Parathyroid adenoma (tissue), 2 donors: ENCODE measurements at regions not wholly inside any gene's neighbourhood (a gene's known extent, or its start where the extent isn't known, plus 50 kb on each side); places are given as distances from the start of the nearest gene placed in this dataset.

Source experiments
- H2AFZ ChIP-seq: fragments of 300-600 bp; sonication (generic); one replicate; pipeline ENCODE4 v1.7.0; 2017; ENCODE audit warnings: antibody characterized with exemption, mild to moderate bottlenecking
- H3K27ac ChIP-seq: fragments of 300-600 bp; sonication (generic); one replicate; pipeline ENCODE4 v1.7.0; 2017
- H3K27me3 ChIP-seq: fragments of 300-600 bp; sonication (generic); one replicate; pipeline ENCODE4 v1.7.0; 2017; ENCODE audit warnings: low read length; ENCODE audit not compliant: control insufficient read depth, insufficient read depth
- H3K36me3 ChIP-seq: fragments of 300-600 bp; sonication (generic); one replicate; pipeline ENCODE4 v1.7.0; 2017; ENCODE audit warnings: low read length; ENCODE audit not compliant: control insufficient read depth, insufficient read depth
- H3K4me1 ChIP-seq: fragments of 300-600 bp; sonication (generic); one replicate; pipeline ENCODE4 v1.7.0; 2017; ENCODE audit warnings: control low read depth
- H3K4me2 ChIP-seq: fragments of 300-600 bp; sonication (generic); one replicate; pipeline ENCODE4 v1.7.0; 2017; ENCODE audit warnings: low read length
- H3K4me3 ChIP-seq: fragments of 300-600 bp; sonication (generic); one replicate; pipeline ENCODE4 v1.7.0; 2017; ENCODE audit warnings: low read depth, low read length
- H3K79me2 ChIP-seq: fragments of 300-600 bp; sonication (generic); one replicate; pipeline ENCODE4 v1.7.0; 2017; ENCODE audit warnings: control low read depth
- H3K9ac ChIP-seq: fragments of 300-600 bp; sonication (generic); one replicate; pipeline ENCODE4 v1.7.0; 2017; ENCODE audit warnings: mild to moderate bottlenecking
- H3K9me3 ChIP-seq: fragments of 300-600 bp; sonication (generic); one replicate; pipeline ENCODE4 v1.7.0; 2017; ENCODE audit warnings: low read length; ENCODE audit not compliant: control insufficient read depth
- CTCF ChIP-seq: fragments of 300-600 bp; sonication (generic); IDR thresholded peaks from one replicate; pipeline ENCODE4 v1.7.0; 2017; ENCODE audit warnings: antibody characterized with exemption, mild to moderate bottlenecking
- donor health status: primary hyperparathyroidism.

DNA sequence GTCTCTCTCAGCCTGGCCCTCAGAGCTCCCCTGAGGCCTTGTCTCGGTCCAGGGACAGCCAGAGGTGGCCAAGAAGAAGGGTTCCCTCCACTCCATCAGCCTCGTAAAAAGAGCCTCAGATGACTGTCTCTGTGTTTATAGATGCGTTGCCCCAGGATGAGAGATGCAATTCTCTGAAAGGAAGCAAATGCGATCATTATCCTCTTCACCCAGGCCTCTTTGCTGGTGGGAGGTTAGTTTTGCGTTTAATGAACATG, 90.4 kb downstream of the YTHDF1 start:
- Histone ChIP-seq H2AFZ (no peak overlapping the region), H3K36me3 (no peaks in the 10 kb centered on the region), H3K27me3 (no peaks in the 10 kb centered on the region), H3K27ac (no peak overlapping the region), H3K4me2 (no peak overlapping the region), H3K4me3 (no peak overlapping the region), H3K9ac (no peak overlapping the region), H3K79me2 (no peaks in the 10 kb centered on the region), H3K4me1 (no peaks in the 10 kb centered on the region), H3K9me3 (no peaks in the 10 kb centered on the region)
- TF ChIP-seq CTCF: no peak

GRCh38 chr20:63124782-63125580, 91.0 kb downstream of the YTHDF1 start:
- no peak for TF ChIP-seq CTCF
- H3K27me3 ChIP-seq: no peaks in the 10 kb centered on the region
- H3K4me2 ChIP-seq: no peak overlapping the region
- H3K36me3 ChIP-seq: no peaks in the 10 kb centered on the region
- no peaks in the 10 kb centered on the region for H3K79me2 ChIP-seq
- H3K27ac ChIP-seq: no peak overlapping the region
- H3K9ac ChIP-seq: no peak overlapping the region
- H3K9me3 ChIP-seq: no peaks in the 10 kb centered on the region
- no peak overlapping the region for H2AFZ ChIP-seq
- H3K4me3 ChIP-seq: no peak overlapping the region
- H3K4me1 ChIP-seq: no peaks in the 10 kb centered on the region

DNA sequence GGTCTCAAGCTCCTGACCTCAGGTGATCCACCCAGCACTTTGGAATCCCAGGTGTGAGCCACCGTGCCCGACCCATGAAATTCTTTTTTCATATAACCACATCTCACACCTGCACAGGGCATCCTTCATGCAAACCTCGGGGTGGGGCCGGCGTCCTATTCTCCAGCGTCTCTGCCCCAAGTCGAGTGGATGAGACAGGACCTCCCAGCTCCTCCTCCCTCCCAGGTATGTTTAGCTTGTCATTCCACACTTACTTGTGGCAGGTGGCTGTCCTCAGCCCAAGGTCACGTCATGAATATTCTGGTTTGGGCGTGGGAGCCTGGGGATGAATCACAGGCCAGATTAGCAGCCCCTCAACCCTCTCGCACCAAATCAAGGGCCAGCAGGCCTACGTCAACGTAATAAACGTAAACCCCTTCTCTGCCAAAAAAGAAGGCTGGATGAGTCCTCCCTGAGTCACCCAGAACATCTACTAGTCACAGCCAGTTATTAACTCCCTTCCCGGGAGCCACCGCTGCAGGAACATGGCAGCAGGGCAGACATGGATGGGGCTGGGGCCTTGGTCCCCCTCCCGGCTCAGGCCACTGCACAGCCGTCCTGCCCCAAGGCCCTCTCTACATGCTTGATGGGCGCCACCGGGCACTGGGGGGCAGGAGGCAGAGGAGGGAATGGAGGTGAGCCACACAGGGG, 91.7 kb downstream of the YTHDF1 start:
- no peaks in the 10 kb centered on the region for H3K9me3 ChIP-seq
- H3K36me3 ChIP-seq: no peaks in the 10 kb centered on the region
- H3K27me3 ChIP-seq: no peaks in the 10 kb centered on the region
- H3K4me1 ChIP-seq: no peaks in the 10 kb centered on the region
- H3K9ac ChIP-seq: no peak overlapping the region
- no peak overlapping the region for H3K4me2 ChIP-seq
- no peak overlapping the region for H2AFZ ChIP-seq
- no peak overlapping the region for H3K27ac ChIP-seq
- no peak overlapping the region for H3K4me3 ChIP-seq
- TF ChIP-seq CTCF: no peak
- no peaks in the 10 kb centered on the region for H3K79me2 ChIP-seq

- Histone ChIP-seq H2AFZ (no peak overlapping the region), H3K36me3 (no peaks in the 10 kb centered on the region), H3K4me3 (no peak overlapping the region), H3K9me3 (no peaks in the 10 kb centered on the region), H3K4me1 (no peaks in the 10 kb centered on the region), H3K79me2 (no peaks in the 10 kb centered on the region), H3K4me2 (no peak overlapping the region), H3K27ac (no peak overlapping the region), H3K9ac (no peak overlapping the region), H3K27me3 (no peaks in the 10 kb centered on the region)
- no peak for TF ChIP-seq CTCF
Observed at GRCh38 chr20:63123331-63123741, 92.6 kb downstream of the YTHDF1 start.

DNA sequence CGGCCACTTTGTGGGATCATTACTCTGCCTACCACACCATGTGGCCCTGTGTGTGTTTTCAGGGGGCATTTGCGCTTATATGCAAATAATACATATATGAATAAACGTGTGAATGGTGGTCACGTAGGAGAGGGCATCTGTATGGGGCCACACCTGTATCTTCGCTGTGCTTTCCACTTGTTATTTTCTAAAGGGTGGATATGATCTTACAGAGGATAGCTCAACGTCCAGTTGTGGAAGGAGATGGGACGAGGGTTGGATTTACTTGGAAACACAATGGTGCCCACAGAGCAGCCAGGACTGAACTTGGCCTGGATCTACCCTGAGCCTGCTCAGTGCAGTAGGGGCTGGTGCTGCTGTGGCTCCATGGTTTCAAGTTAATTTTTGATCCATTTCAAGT, 93.3 kb downstream of the YTHDF1 start:
- Histone ChIP-seq H3K27ac (no peak overlapping the region), H3K79me2 (no peaks in the 10 kb centered on the region), H3K9ac (no peak overlapping the region), H2AFZ (no peak overlapping the region), H3K36me3 (no peaks in the 10 kb centered on the region), H3K4me3 (no peak overlapping the region), H3K27me3 (no peaks in the 10 kb centered on the region), H3K9me3 (no peaks in the 10 kb centered on the region), H3K4me1 (no peaks in the 10 kb centered on the region), H3K4me2 (no peak overlapping the region)
- no peak for TF ChIP-seq CTCF
